Endodermal cell (in vitro differentiated cells): ENCODE measurements at regions not wholly inside any gene's neighbourhood (a gene's known extent, or its start where the extent isn't known, plus 50 kb on each side); places are given as distances from the start of the nearest gene placed in this dataset.

Experiments
- DNase-seq: peaks from one replicate; pipeline ENCODE4 v3.0.0-alpha.2; 2017
- H3K27ac ChIP-seq: 2 replicates; pipeline ENCODE4 v1.5.1; 2013; ENCODE audit warnings: mild to moderate bottlenecking, low read depth, low read length, moderate library complexity
- H3K27me3 ChIP-seq: 2 replicates; pipeline ENCODE4 v1.6.1; 2013; ENCODE audit warnings: mild to moderate bottlenecking, low read length, moderate library complexity; ENCODE audit not compliant: insufficient read depth, control insufficient read depth, poor library complexity, severe bottlenecking
- H3K36me3 ChIP-seq: 2 replicates; pipeline ENCODE4 v1.7.0; 2013; ENCODE audit warnings: mild to moderate bottlenecking, low read length, moderate library complexity; ENCODE audit not compliant: control insufficient read depth, insufficient read depth
- H3K4me1 ChIP-seq: one replicate; pipeline ENCODE4 v1.7.0; 2013; ENCODE audit warnings: low read length; ENCODE audit not compliant: control insufficient read depth, insufficient read depth
- H3K4me3 ChIP-seq: 2 replicates; pipeline ENCODE4 v1.5.1; 2013; ENCODE audit warnings: mild to moderate bottlenecking, low read length, moderate library complexity
- H3K9ac ChIP-seq: 2 replicates; pipeline ENCODE4 v1.6.1; 2013; ENCODE audit warnings: mild to moderate bottlenecking, low read length, moderate library complexity; ENCODE audit not compliant: poor library complexity, severe bottlenecking; ENCODE audit errors: extremely low read depth
- H3K9me3 ChIP-seq: 2 replicates; pipeline ENCODE4 v1.6.1; 2013; ENCODE audit warnings: mild to moderate bottlenecking, low read length, moderate library complexity; ENCODE audit not compliant: control insufficient read depth
- H3K27ac Mint-ChIP-seq: 2 replicates; pipeline ENCODE4 v1.8.0; 2020; ENCODE audit warnings: mixed read lengths
- H3K27me3 Mint-ChIP-seq: 2 replicates; pipeline ENCODE4 v1.8.0; 2021; ENCODE audit warnings: mild to moderate bottlenecking, mixed read lengths; ENCODE audit not compliant: insufficient read depth
- H3K36me3 Mint-ChIP-seq: 2 replicates; pipeline ENCODE4 v1.8.0; 2020; ENCODE audit warnings: low read depth, mixed read lengths
- H3K4me1 Mint-ChIP-seq: 2 replicates; pipeline ENCODE4 v1.8.0; 2020; ENCODE audit warnings: mixed read lengths
- H3K4me3 Mint-ChIP-seq: 2 replicates; pipeline ENCODE4 v1.8.0; 2020; ENCODE audit warnings: mild to moderate bottlenecking, moderate library complexity, mixed read lengths
- H3K9me3 Mint-ChIP-seq: 2 replicates; pipeline ENCODE4 v1.8.0; 2020; ENCODE audit warnings: mild to moderate bottlenecking, mixed read lengths
- CTCF ChIP-seq: fragments of 200-600 bp; sonication (generic); conservative IDR thresholded peaks from 2 replicates; pipeline ENCODE4 v1.5.0; 2021; ENCODE audit warnings: antibody characterized with exemption, mild to moderate bottlenecking
- whole genome bisulfite sequencing, 2 experiments: methylation state at CpG; one replicate each; pipeline versions ENCODE4 v1.1.5 to v1.1.7; 2013; ENCODE audit warnings: missing lambda C conversion rate in 2 of 2, mixed read lengths in 1 of 2; ENCODE audit not compliant: insufficient coverage in 1 of 2, insufficient read length in 1 of 2; 5-methylcytosine and 5-hydroxymethylcytosine counted together

GRCh38 chr7:125059861-125060456 lies 130.3 kb upstream of the POT1 start:
- Histone ChIP-seq H3K9me3 (no peaks in the 10 kb centered on the region), H3K27me3 (no peaks in the 10 kb centered on the region), H3K4me3 (no peak overlapping the region), H3K36me3 (no peaks in the 10 kb centered on the region), H3K9ac (no peak overlapping the region), H3K4me1 (peaks cover 13% of the 10 kb centered on the region), H3K27ac (no peak overlapping the region)
- Mint-ChIP-seq H3K9me3 (no peaks in the 10 kb centered on the region), H3K4me3 (no peak overlapping the region), H3K4me1 (peaks cover 17% of the 10 kb centered on the region), H3K27ac (no peak overlapping the region), H3K36me3 (no peaks in the 10 kb centered on the region), H3K27me3 (no peaks in the 10 kb centered on the region)
- DNase-seq: no peak
- 79% methylated on average over 3 of the region's 3 CpGs; no CpG with 5 or more reads in 1 of the 2 experiments for WGBS, 2 experiments
- peak; percentile 53 for TF ChIP-seq CTCF

GRCh38 chr7:125057963-125058362 lies 128.3 kb upstream of the POT1 start:
- DNase-seq: no peak
- WGBS, 2 experiments: 79 to 85% methylated on average over 2 to 3 of the region's 3 CpGs
- Histone ChIP-seq H3K4me1 (peaks cover 13% of the 10 kb centered on the region), H3K36me3 (no peaks in the 10 kb centered on the region), H3K9me3 (no peaks in the 10 kb centered on the region), H3K9ac (no peak overlapping the region), H3K27me3 (no peaks in the 10 kb centered on the region), H3K4me3 (no peak overlapping the region), H3K27ac (no peak overlapping the region)
- Mint-ChIP-seq H3K4me1 (peaks cover 17% of the 10 kb centered on the region), H3K27ac (no peak overlapping the region), H3K4me3 (no peak overlapping the region), H3K36me3 (no peaks in the 10 kb centered on the region), H3K9me3 (no peaks in the 10 kb centered on the region), H3K27me3 (no peaks in the 10 kb centered on the region)
- no peak for TF ChIP-seq CTCF

- H3K27me3 ChIP-seq: no peaks in the 10 kb centered on the region
- no peaks in the 10 kb centered on the region for H3K36me3 Mint-ChIP-seq
- H3K27ac Mint-ChIP-seq: no peak overlapping the region
- H3K4me1 ChIP-seq: peaks cover 6% of the 10 kb centered on the region
- TF ChIP-seq CTCF: no peak
- DNase-seq: no peak
- H3K27ac ChIP-seq: no peak overlapping the region
- H3K4me3 Mint-ChIP-seq: no peak overlapping the region
- H3K9ac ChIP-seq: no peak overlapping the region
- H3K4me1 Mint-ChIP-seq: peaks cover 6% of the 10 kb centered on the region
- H3K4me3 ChIP-seq: no peak overlapping the region
- no peaks in the 10 kb centered on the region for H3K36me3 ChIP-seq
- no peaks in the 10 kb centered on the region for H3K9me3 Mint-ChIP-seq
- H3K27me3 Mint-ChIP-seq: no peaks in the 10 kb centered on the region
- H3K9me3 ChIP-seq: no peaks in the 10 kb centered on the region
These were observed 125.8 kb upstream of the POT1 start for GRCh38 chr7:125055376-125055775.
